ENCODE measurements at regions not wholly inside any gene's neighbourhood (a gene's known extent, or its start where the extent isn't known, plus 50 kb on each side); places are given as distances from the start of the nearest gene placed in this dataset.

- H2BK5ac ChIP-seq (ENCODE audit: low read length), result no peak overlapping the region
- H3K36me3 ChIP-seq (replicated peaks in 1 of 2; ENCODE audit: control insufficient read depth in 2 of 2, insufficient read depth in 2 of 2, low read length in 2 of 2), result no peaks in the 10 kb centered on the region
- no peak overlapping the region for H3K14ac ChIP-seq (ENCODE audit: low read length)
- H3K4ac ChIP-seq (ENCODE audit: low read length), result no peak overlapping the region
- no CpG with 5 or more reads among the region's 1 CpG for WGBS, 2 donors (ENCODE audit: extremely low coverage in 2 of 2, insufficient read length in 2 of 2, insufficient replicate concordance in 1 of 2)
- H3K27ac ChIP-seq (replicated peaks; ENCODE audit: low read length), result no peak overlapping the region
- H3K9me3 ChIP-seq (replicated peaks in 1 of 2; ENCODE audit: control insufficient read depth in 2 of 2, insufficient read depth in 1 of 2, low read depth in 1 of 2, low read length in 2 of 2), result no peaks in the 10 kb centered on the region
- H3K4me1 ChIP-seq (ENCODE audit: control insufficient read depth in 2 of 2, insufficient read depth in 1 of 2, low read depth in 1 of 2, low read length in 2 of 2), result no peaks in the 10 kb centered on the region
- H3K18ac ChIP-seq (ENCODE audit: low read length), result no peak overlapping the region
- DNase-seq (ENCODE audit: low spot score), result no peak
- no peak overlapping the region for H2AFZ ChIP-seq (ENCODE audit: low read length)
- H3K9ac ChIP-seq (ENCODE audit: low read depth, low read length, poor library complexity), result no peak overlapping the region
- no peak overlapping the region for H2BK15ac ChIP-seq (ENCODE audit: low read length)
- no peak overlapping the region for H2BK12ac ChIP-seq (ENCODE audit: low read length)
- H3K27me3 ChIP-seq (ENCODE audit: control insufficient read depth in 3 of 3, insufficient read depth in 3 of 3, low read depth in 1 of 3, low read length in 3 of 3), result peaks cover 0 to 1% (median 0%) of the 10 kb centered on the region in 3 experiments
- H2BK120ac ChIP-seq (ENCODE audit: low read depth, low read length), result no peak overlapping the region
- H2AK5ac ChIP-seq (ENCODE audit: low read depth, low read length), result no peak overlapping the region
- no peak overlapping the region for H3K4me3 ChIP-seq (ENCODE audit: low read length in 2 of 2)
- no peak overlapping the region for H3K23ac ChIP-seq (ENCODE audit: low read depth, low read length, poor library complexity)
- H3K4me2 ChIP-seq (ENCODE audit: insufficient read depth, low read length, poor library complexity, severe bottlenecking), result no peak overlapping the region
- no peak overlapping the region for H4K8ac ChIP-seq (ENCODE audit: low read depth, low read length)
- H4K91ac ChIP-seq (ENCODE audit: low read depth, low read length, poor library complexity), result no peak overlapping the region
- H3K79me1 ChIP-seq (ENCODE audit: low read depth, low read length), result no peaks in the 10 kb centered on the region
Observed at GRCh38 chr4:122090989-122091388, 61.1 kb upstream of the BLTP1 start.

GRCh38 chr4:122086338-122087065, 65.6 kb upstream of the BLTP1 start:
- no peaks in the 10 kb centered on the region for H3K79me1 ChIP-seq (ENCODE audit: low read depth, low read length)

GRCh38 chr4:122083989-122084388, 68.1 kb upstream of the BLTP1 start:
- Histone ChIP-seq H4K91ac (ENCODE audit: low read depth, low read length, poor library complexity) (no peak overlapping the region), H3K27ac (replicated peaks; ENCODE audit: low read length) (no peak overlapping the region), H3K23ac (ENCODE audit: low read depth, low read length, poor library complexity) (no peak overlapping the region), H3K9ac (ENCODE audit: low read depth, low read length, poor library complexity) (no peak overlapping the region), H3K4ac (ENCODE audit: low read length) (no peak overlapping the region), H3K4me2 (ENCODE audit: insufficient read depth, low read length, poor library complexity, severe bottlenecking) (no peak overlapping the region), H2BK12ac (ENCODE audit: low read length) (no peak overlapping the region), H2AK5ac (ENCODE audit: low read depth, low read length) (no peak overlapping the region), H3K36me3 (replicated peaks in 1 of 2; ENCODE audit: control insufficient read depth in 2 of 2, insufficient read depth in 2 of 2, low read length in 2 of 2) (no peaks in the 10 kb centered on the region), H3K14ac (ENCODE audit: low read length) (no peak overlapping the region), H2BK120ac (ENCODE audit: low read depth, low read length) (no peak overlapping the region), H3K79me1 (ENCODE audit: low read depth, low read length) (no peaks in the 10 kb centered on the region), H2BK15ac (ENCODE audit: low read length) (no peak overlapping the region), H4K8ac (ENCODE audit: low read depth, low read length) (no peak overlapping the region), H3K9me3 (replicated peaks in 1 of 2; ENCODE audit: control insufficient read depth in 2 of 2, insufficient read depth in 1 of 2, low read depth in 1 of 2, low read length in 2 of 2) (no peaks in the 10 kb centered on the region), H2BK5ac (ENCODE audit: low read length) (no peak overlapping the region), H3K4me3 (ENCODE audit: low read length in 2 of 2) (no peak overlapping the region), H3K4me1 (ENCODE audit: control insufficient read depth in 2 of 2, insufficient read depth in 1 of 2, low read depth in 1 of 2, low read length in 2 of 2) (peaks cover 0 to 5% of the 10 kb centered on the region in 2 donors), H2AFZ (ENCODE audit: low read length) (peak overlapping the region; percentile 11), H3K18ac (ENCODE audit: low read length) (no peak overlapping the region), H3K27me3 (ENCODE audit: control insufficient read depth in 3 of 3, insufficient read depth in 3 of 3, low read depth in 1 of 3, low read length in 3 of 3) (no peaks in the 10 kb centered on the region)
- DNase-seq (ENCODE audit: low spot score), result no peak
- no CpG with 5 or more reads among the region's 1 CpG for whole genome bisulfite sequencing, 2 donors (ENCODE audit: extremely low coverage in 2 of 2, insufficient read length in 2 of 2, insufficient replicate concordance in 1 of 2)

More at GRCh38 chr4:122086338-122087065, 65.6 kb upstream of the BLTP1 start:
- no peak overlapping the region for H3K14ac ChIP-seq (ENCODE audit: low read length)
- H3K23ac ChIP-seq (ENCODE audit: low read depth, low read length, poor library complexity), result no peak overlapping the region
- H3K4me2 ChIP-seq (ENCODE audit: insufficient read depth, low read length, poor library complexity, severe bottlenecking), result no peak overlapping the region
- no peak overlapping the region for H4K91ac ChIP-seq (ENCODE audit: low read depth, low read length, poor library complexity)
- H3K9ac ChIP-seq (ENCODE audit: low read depth, low read length, poor library complexity), result no peak overlapping the region
- no peak overlapping the region for H2BK12ac ChIP-seq (ENCODE audit: low read length)
- no peak overlapping the region for H2AK5ac ChIP-seq (ENCODE audit: low read depth, low read length)
- no peaks in the 10 kb centered on the region for H3K27me3 ChIP-seq (ENCODE audit: control insufficient read depth in 3 of 3, insufficient read depth in 3 of 3, low read depth in 1 of 3, low read length in 3 of 3)
- H2BK120ac ChIP-seq (ENCODE audit: low read depth, low read length), result no peak overlapping the region
- peaks cover 0 to 5% of the 10 kb centered on the region in 2 donors for H3K4me1 ChIP-seq (ENCODE audit: control insufficient read depth in 2 of 2, insufficient read depth in 1 of 2, low read depth in 1 of 2, low read length in 2 of 2)
- H2BK5ac ChIP-seq (ENCODE audit: low read length), result no peak overlapping the region
- no peaks in the 10 kb centered on the region for H3K9me3 ChIP-seq (replicated peaks in 1 of 2; ENCODE audit: control insufficient read depth in 2 of 2, insufficient read depth in 1 of 2, low read depth in 1 of 2, low read length in 2 of 2)
- H3K4me3 ChIP-seq (ENCODE audit: low read length in 2 of 2), result no peak overlapping the region
- H3K36me3 ChIP-seq (replicated peaks in 1 of 2; ENCODE audit: control insufficient read depth in 2 of 2, insufficient read depth in 2 of 2, low read length in 2 of 2), result no peaks in the 10 kb centered on the region
- no peak overlapping the region for H3K18ac ChIP-seq (ENCODE audit: low read length)
- H2BK15ac ChIP-seq (ENCODE audit: low read length), result no peak overlapping the region
- H3K27ac ChIP-seq (replicated peaks; ENCODE audit: low read length), result no peak overlapping the region
- H4K8ac ChIP-seq (ENCODE audit: low read depth, low read length), result no peak overlapping the region
- WGBS, 2 donors (ENCODE audit: extremely low coverage in 2 of 2, insufficient read length in 2 of 2, insufficient replicate concordance in 1 of 2), result no CpG with 5 or more reads among the region's 4 CpGs
- H2AFZ ChIP-seq (ENCODE audit: low read length), result no peak overlapping the region
- H3K4ac ChIP-seq (ENCODE audit: low read length), result no peak overlapping the region
- no peak for DNase-seq (ENCODE audit: low spot score)

- peaks cover 0 to 5% of the 10 kb centered on the region in 2 donors for H3K4me1 ChIP-seq (ENCODE audit: control insufficient read depth in 2 of 2, insufficient read depth in 1 of 2, low read depth in 1 of 2, low read length in 2 of 2)
- no CpG with 5 or more reads among the region's 1 CpG for WGBS, 2 donors (ENCODE audit: extremely low coverage in 2 of 2, insufficient read length in 2 of 2, insufficient replicate concordance in 1 of 2)
Observed at GRCh38 chr4:122083351-122083750, 68.8 kb upstream of the BLTP1 start.

More at GRCh38 chr4:122083351-122083750, 68.8 kb upstream of the BLTP1 start:
- no peaks in the 10 kb centered on the region for H3K9me3 ChIP-seq (replicated peaks in 1 of 2; ENCODE audit: control insufficient read depth in 2 of 2, insufficient read depth in 1 of 2, low read depth in 1 of 2, low read length in 2 of 2)
- H3K23ac ChIP-seq (ENCODE audit: low read depth, low read length, poor library complexity), result no peak overlapping the region
- no peak overlapping the region for H2BK12ac ChIP-seq (ENCODE audit: low read length)
- H3K9ac ChIP-seq (ENCODE audit: low read depth, low read length, poor library complexity), result no peak overlapping the region
- H2BK120ac ChIP-seq (ENCODE audit: low read depth, low read length), result no peak overlapping the region
- no peak for DNase-seq (ENCODE audit: low spot score)
- no peak overlapping the region for H3K4me3 ChIP-seq (ENCODE audit: low read length in 2 of 2)
- no peaks in the 10 kb centered on the region for H3K27me3 ChIP-seq (ENCODE audit: control insufficient read depth in 3 of 3, insufficient read depth in 3 of 3, low read depth in 1 of 3, low read length in 3 of 3)
- H3K14ac ChIP-seq (ENCODE audit: low read length), result no peak overlapping the region
- H3K4ac ChIP-seq (ENCODE audit: low read length), result no peak overlapping the region
- no peaks in the 10 kb centered on the region for H3K36me3 ChIP-seq (replicated peaks in 1 of 2; ENCODE audit: control insufficient read depth in 2 of 2, insufficient read depth in 2 of 2, low read length in 2 of 2)
- no peaks in the 10 kb centered on the region for H3K79me1 ChIP-seq (ENCODE audit: low read depth, low read length)
- no peak overlapping the region for H4K91ac ChIP-seq (ENCODE audit: low read depth, low read length, poor library complexity)
- no peak overlapping the region for H4K8ac ChIP-seq (ENCODE audit: low read depth, low read length)
- H3K4me2 ChIP-seq (ENCODE audit: insufficient read depth, low read length, poor library complexity, severe bottlenecking), result no peak overlapping the region
- no peak overlapping the region for H2AFZ ChIP-seq (ENCODE audit: low read length)
- no peak overlapping the region for H2BK15ac ChIP-seq (ENCODE audit: low read length)
- H2AK5ac ChIP-seq (ENCODE audit: low read depth, low read length), result no peak overlapping the region
- H3K27ac ChIP-seq (replicated peaks; ENCODE audit: low read length), result no peak overlapping the region
- no peak overlapping the region for H2BK5ac ChIP-seq (ENCODE audit: low read length)
- no peak overlapping the region for H3K18ac ChIP-seq (ENCODE audit: low read length)
